HG02938 (cell line): ENCODE measurements at regions not wholly inside any gene's neighbourhood (a gene's known extent, or its start where the extent isn't known, plus 50 kb on each side); places are given as distances from the start of the nearest gene placed in this dataset.
"Not testable (repeated sequence)": the region's sequence is repeated elsewhere in the genome, so short reads cannot be mapped to it uniquely, and the experiment has no call there.

Experiments
- ATAC-seq: cut with Tn5 transposase; IDR thresholded peaks from one replicate; pipeline ENCODE4 v1.9.1; 2021; ENCODE audit warnings: mild to moderate bottlenecking, moderate library complexity; ENCODE audit not compliant: unreplicated experiment

DNA sequence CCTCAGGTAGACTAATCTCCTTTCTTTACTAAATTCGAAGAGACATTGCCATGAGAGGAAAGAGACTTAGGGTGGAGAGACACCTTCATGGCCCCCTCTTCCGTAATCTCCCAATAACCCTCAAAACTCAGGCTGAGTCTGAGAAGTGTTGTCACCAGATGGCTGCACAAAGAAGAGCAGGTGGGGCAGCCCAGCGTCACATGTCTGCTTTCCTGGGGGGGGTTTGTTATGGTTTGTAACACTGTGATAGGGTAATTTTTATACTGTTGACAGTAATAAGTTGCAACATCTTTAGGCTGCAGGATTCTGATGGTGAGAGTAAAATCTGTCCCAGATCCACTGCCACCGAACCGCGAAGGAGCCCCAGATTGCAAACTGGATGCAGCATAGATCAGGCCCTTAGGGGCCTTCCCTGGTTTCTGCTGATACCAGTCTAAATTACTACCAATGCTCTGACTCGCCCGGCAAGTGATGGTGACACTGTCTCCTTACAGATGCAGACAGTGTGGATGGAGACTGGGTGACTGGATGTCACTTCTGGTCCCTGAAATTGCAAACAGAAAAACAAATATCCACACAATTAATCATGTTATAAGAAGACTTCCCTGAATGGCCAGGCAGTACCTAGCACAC, 595.1 kb downstream of the RPIA start:
- not testable (repeated sequence) for ATAC-seq

DNA sequence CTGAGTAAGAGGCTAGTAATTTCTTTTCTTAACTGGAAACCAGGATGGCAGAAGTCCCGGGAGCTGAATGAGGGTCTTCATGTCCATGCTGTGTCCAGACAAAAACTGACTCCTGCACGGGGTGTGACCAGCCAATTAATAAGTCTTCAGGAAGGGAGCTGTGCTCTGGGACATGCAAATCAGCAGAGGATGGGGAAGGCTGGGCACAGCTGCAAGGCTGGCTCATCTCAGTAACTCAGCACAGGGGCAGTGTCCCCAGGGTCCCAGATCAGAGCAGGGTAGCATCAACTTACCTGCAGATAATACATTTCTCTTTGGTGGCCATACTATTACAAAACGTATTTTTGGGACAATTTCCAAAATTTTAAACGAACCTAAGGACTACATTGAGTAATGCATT, 595.6 kb downstream of the RPIA start:
- not testable (repeated sequence) for ATAC-seq

DNA sequence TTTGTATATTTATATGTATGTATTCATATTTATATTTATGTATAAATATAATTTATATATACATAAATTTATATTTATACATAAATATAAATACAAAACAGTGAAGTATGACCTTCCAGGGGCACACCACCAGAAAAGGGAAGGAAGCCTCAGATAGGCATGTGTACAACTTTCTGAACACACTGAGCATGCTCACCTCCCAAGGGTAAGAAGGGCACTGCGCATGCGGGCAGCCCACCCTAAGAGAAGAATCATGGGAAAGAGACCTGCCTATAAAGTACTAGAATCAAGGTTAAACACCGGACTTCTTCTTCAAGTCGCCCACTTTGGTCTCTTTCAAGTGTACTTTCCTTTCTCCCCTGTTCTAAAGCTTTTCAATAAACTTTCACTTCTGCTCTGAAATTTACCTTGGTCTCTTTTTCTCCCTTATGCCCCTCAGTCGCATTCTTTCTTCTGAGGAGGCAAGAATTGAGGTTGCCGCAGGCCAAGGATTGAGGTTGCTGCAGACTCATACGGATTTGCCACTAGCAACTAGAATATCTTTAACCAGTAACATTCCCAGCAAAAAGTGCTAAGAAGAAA, 600.3 kb downstream of the RPIA start:
- ATAC-seq: not testable (repeated sequence)

DNA sequence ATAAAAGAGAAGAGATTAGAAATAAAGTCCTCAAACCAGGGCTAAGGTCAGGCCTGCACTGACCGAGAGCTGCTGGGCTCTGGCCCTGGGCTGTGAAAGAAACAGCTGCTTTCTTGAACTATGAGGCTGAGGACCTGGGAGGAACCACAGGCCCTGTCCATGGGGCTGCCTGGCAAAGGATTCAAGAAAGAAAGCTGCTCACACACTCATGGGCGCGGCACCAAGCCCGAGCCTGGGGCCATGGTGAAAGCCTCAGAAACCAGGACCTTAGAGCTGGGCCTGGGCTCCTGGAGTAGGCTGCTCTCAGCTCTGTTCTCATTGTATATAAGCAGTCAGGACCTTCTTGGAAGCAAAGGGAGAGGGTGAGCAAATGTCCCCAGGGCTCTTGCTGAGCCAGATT, 601.9 kb downstream of the RPIA start:
- ATAC-seq: not testable (repeated sequence)

DNA sequence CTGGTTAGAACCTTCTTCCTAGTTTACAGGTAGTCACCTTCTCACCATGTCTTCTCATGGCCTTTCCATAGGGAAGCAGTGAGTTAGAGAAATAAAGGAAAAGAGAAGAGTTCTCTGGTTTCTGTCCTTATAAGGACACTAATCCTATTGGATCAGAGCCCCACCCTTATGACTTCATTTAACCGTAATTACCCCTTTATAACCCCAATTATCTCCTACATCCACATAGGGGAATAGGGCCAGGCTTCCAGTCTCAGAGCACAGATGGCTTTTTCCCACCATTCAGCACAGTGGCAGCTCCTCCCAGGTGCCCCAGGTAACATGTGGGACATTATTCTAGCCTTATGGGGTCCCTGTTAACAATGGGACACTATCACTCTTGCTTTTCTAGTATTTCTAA, 602.9 kb downstream of the RPIA start:
- not testable (repeated sequence) for ATAC-seq

DNA sequence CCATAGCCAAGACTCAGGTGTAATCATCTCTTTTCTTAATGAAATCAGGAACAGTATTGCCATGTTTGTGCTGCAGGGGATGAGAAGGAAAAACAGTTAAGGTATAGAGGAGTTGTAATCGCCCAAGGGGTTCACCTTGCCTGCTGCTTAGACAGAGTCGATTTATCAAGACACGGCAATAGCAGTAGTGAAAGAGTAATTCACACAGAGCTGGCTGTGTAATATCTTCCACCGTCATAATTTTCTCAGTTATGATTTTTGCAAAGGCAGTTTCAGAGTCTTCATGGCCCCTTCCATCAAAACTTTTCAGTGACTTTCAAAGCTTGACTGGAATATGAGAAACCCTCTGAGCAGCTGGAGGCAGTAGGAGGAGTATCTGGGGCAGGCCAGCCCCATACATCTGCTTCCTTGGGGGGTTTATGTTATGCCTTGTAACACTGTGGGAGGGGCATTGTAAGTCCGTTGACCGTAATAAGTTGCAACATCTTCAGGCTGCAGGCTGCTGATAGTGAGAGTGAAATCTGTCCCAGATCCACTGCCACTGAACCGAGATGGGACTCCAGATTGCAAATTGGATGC, 605.4 kb downstream of the RPIA start:
- ATAC-seq: not testable (repeated sequence)

DNA sequence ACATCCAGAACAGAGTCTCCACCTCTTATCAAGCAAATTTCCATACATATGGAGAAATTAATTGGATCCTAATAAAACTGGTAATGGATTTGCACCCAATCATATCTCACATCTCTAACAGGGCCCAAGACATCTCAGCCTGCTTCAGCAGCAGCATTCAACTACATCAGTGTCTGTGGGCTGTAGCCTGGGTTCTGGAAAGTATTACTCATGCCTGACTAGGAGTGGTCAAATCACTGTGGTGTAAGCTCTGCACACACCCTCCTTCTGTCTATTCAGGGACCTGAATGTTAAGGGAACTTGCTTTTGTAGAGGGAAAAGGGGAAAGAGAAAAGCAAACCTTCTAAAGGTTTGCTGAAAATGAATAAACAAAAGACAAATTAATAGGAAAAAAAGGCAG, 607.7 kb downstream of the RPIA start:
- ATAC-seq: peak; percentile 48

DNA sequence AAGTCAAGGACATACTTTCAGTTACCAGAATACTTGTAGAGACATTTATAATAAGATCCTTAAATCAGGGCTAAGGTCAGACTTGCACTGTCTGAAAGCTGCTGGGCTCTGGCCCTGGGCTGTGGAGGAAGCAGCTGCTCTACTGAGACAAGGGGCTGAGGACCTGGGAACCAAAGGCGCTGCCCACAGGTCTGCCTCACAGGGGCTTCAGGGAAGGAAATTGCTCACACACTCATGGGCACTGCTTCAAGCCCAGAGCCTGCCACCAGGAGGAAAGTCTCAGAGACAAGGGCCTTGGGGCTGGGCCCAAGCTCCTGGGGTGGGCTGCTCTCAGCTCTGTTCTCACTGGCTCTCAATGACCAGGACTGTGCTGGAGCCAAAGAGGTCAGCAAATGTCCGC, 614.1 kb downstream of the RPIA start:
- not testable (repeated sequence) for ATAC-seq

DNA sequence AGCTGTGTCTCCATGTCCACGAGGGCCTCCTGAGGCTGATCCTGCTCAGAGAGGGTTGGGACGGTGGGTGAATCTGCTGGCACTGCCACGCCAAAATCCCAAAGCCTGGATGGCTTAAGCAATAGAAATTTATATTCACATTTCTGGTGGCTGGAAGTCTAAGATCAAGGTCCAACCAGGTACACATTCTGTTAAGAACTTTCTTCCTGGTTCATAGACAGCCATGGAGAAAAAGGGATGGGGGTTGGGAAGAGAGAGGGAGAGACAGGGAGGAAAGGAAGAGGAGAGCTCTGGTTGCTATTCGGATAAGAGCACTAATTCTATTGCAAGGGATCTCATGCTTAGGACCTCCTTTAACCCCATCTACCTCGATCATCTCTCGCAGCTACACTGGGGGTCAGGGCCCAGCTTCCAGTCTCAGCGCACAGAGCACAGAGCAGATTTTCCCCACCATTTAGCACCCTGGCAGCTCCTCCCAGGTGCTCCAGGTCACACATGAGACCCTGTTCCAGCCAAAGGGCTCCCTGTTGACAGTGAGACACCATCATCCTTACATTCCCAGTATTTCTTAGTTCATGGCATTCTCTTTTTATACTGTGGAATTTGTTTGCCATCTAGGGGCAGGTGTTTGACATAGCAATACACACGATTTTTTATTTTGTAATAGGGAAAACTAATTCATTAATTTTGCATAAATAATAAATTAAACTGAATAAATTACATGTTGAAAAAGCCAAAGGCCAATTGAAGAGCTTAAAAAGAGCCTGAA, 615.6 kb downstream of the RPIA start:
- not testable (repeated sequence) for ATAC-seq

DNA sequence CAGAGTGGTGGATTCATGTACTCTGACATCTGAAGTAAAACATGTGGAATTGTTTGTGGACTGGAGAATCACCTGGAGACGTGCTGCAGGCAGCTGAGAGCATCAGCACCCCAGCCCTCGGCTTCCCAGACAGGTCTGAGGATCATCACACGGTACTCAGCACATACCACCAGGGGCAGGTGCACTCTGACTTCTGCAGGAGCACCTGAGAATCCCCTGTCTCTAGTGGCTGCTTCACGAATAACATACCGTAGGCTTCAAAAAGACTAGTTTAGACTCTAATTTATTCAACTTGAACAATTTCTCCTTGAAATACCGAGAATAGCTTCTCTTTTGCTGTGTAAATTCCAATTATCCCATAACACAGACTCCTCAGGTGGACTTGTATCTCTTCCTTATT, 627.5 kb downstream of the RPIA start:
- ATAC-seq: peak; percentile 70

DNA sequence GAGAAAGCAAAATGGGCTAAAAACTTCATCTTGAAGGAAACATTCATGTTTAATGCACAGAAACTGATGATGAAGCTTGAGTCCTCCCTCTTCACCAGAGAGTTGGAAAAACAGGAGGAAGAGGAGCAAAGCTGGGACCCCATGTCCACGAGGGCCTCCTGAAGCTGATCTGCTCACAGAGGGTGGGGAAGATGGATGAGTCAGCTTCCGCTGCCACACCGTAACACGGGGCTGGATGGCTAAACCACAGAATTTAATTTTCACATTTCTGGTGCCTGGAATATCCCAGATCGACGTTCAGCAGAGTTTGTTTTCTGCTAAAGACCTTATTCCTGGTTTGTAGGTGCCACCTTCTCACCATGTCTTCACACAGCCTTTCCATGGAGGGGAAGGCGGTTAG, 634.4 kb downstream of the RPIA start:
- ATAC-seq: not testable (repeated sequence)

DNA sequence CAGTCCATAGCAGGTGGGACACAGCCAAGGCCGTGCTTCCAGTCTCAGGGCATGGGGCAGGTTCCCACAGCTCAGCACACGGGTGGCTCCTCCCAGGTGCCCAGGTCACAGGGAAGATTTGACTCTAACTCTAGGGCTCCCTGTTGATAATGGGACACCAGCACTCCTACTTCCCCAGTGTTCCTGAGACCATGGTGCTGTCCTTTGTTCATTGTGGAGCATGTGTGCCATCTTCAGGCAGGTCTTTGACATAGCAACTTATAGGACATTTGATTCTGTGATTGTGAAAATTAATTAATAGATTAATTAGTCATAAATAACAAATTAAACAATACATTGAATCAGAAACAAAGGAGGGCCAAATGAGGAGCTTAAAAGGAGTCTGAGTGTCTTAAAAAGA, 635.0 kb downstream of the RPIA start:
- ATAC-seq: not testable (repeated sequence)

DNA sequence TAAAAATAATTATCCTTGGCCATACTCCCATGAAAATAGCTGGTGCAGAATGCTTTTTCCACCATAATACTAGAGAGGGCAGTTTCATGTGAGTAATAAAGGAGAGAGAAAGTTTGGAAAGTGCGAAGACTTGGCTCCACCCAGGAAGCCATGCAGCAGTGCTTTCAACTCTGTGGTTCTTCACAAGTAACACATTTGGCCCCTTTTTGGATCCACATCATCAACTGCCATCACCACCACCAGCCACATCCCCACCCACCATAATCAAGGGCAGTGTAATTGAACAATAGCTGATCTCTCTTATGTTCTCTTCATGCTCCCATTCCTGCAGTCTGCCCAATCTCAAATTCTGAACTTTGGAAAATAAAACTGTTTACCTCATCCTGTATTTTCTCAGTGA, 637.3 kb downstream of the RPIA start:
- not testable (repeated sequence) for ATAC-seq
